ENCODE measurements at regions not wholly inside any gene's neighbourhood (a gene's known extent, or its start where the extent isn't known, plus 50 kb on each side); places are given as distances from the start of the nearest gene placed in this dataset.
A peak's percentile ranks its signal among the peaks of the same experiment; 100 is the strongest.
"Not testable (repeated sequence)": the region's sequence is repeated elsewhere in the genome, so short reads cannot be mapped to it uniquely, and the experiment has no call there.

GRCh38 chr6:121740188-121740587, 304.7 kb downstream of the GJA1 start:
- H3K4me1 Mint-ChIP-seq (ENCODE audit: low read depth); H3K36me3 Mint-ChIP-seq (ENCODE audit: low read depth); H3K27ac Mint-ChIP-seq; H3K27me3 Mint-ChIP-seq; H3K4me3 Mint-ChIP-seq; H3K9me3 Mint-ChIP-seq: not testable (repeated sequence)

- Mint-ChIP-seq H3K9me3 (no peaks in the 10 kb centered on the region), H3K4me3 (no peak overlapping the region), H3K27me3 (no peaks in the 10 kb centered on the region), H3K27ac (no peak overlapping the region), H3K36me3 (ENCODE audit: low read depth) (no peaks in the 10 kb centered on the region), H3K4me1 (ENCODE audit: low read depth) (no peaks in the 10 kb centered on the region)
These were observed 308.2 kb downstream of the GJA1 start for GRCh38 chr6:121743691-121744090.

GRCh38 chr6:121748376-121748775, 312.9 kb downstream of the GJA1 start:
- Mint-ChIP-seq H3K36me3 (ENCODE audit: low read depth) (no peaks in the 10 kb centered on the region), H3K4me1 (ENCODE audit: low read depth) (no peaks in the 10 kb centered on the region), H3K27me3 (no peaks in the 10 kb centered on the region), H3K27ac (no peak overlapping the region), H3K4me3 (no peak overlapping the region), H3K9me3 (peaks cover 3% of the 10 kb centered on the region)

- no peaks in the 10 kb centered on the region for H3K4me1 Mint-ChIP-seq (ENCODE audit: low read depth)
- H3K4me3 Mint-ChIP-seq = no peak overlapping the region
- H3K9me3 Mint-ChIP-seq = peaks cover 3% of the 10 kb centered on the region
- no peaks in the 10 kb centered on the region for H3K27me3 Mint-ChIP-seq
- no peak overlapping the region for H3K27ac Mint-ChIP-seq
- H3K36me3 Mint-ChIP-seq (ENCODE audit: low read depth) = no peaks in the 10 kb centered on the region
These were observed 313.4 kb downstream of the GJA1 start for GRCh38 chr6:121748850-121749249.

GRCh38 chr6:121755485-121755884, 320.0 kb downstream of the GJA1 start:
- H3K27me3 Mint-ChIP-seq = no peaks in the 10 kb centered on the region
- H3K36me3 Mint-ChIP-seq (ENCODE audit: low read depth) = no peaks in the 10 kb centered on the region
- no peak overlapping the region for H3K4me3 Mint-ChIP-seq
- H3K4me1 Mint-ChIP-seq (ENCODE audit: low read depth) = no peaks in the 10 kb centered on the region
- peaks cover 6% of the 10 kb centered on the region for H3K9me3 Mint-ChIP-seq
- H3K27ac Mint-ChIP-seq = no peak overlapping the region

GRCh38 chr6:121756666-121757065, 321.2 kb downstream of the GJA1 start:
- Mint-ChIP-seq H3K4me3 (no peak overlapping the region), H3K27ac (no peak overlapping the region), H3K27me3 (no peaks in the 10 kb centered on the region), H3K4me1 (ENCODE audit: low read depth) (no peaks in the 10 kb centered on the region), H3K36me3 (ENCODE audit: low read depth) (no peaks in the 10 kb centered on the region), H3K9me3 (peaks cover 3% of the 10 kb centered on the region)

- H3K36me3 Mint-ChIP-seq (ENCODE audit: low read depth) = no peaks in the 10 kb centered on the region
- no peaks in the 10 kb centered on the region for H3K4me1 Mint-ChIP-seq (ENCODE audit: low read depth)
- H3K27ac Mint-ChIP-seq = no peak overlapping the region
- H3K4me3 Mint-ChIP-seq = no peak overlapping the region
- H3K27me3 Mint-ChIP-seq = no peaks in the 10 kb centered on the region
- no peaks in the 10 kb centered on the region for H3K9me3 Mint-ChIP-seq
These were observed 323.9 kb downstream of the GJA1 start for GRCh38 chr6:121759370-121759769.

GRCh38 chr6:121760191-121760590, 324.7 kb downstream of the GJA1 start:
- Mint-ChIP-seq H3K4me3 (no peak overlapping the region), H3K36me3 (ENCODE audit: low read depth) (no peaks in the 10 kb centered on the region), H3K27ac (no peak overlapping the region), H3K4me1 (ENCODE audit: low read depth) (no peaks in the 10 kb centered on the region), H3K27me3 (no peaks in the 10 kb centered on the region), H3K9me3 (no peaks in the 10 kb centered on the region)

- Mint-ChIP-seq H3K9me3 (no peaks in the 10 kb centered on the region), H3K27ac (no peak overlapping the region), H3K4me1 (ENCODE audit: low read depth) (no peaks in the 10 kb centered on the region), H3K4me3 (no peak overlapping the region), H3K27me3 (no peaks in the 10 kb centered on the region), H3K36me3 (ENCODE audit: low read depth) (no peaks in the 10 kb centered on the region)
These were observed 325.3 kb downstream of the GJA1 start for GRCh38 chr6:121760745-121761144.

GRCh38 chr6:121764493-121764892, 329.0 kb downstream of the GJA1 start:
- H3K36me3 Mint-ChIP-seq (ENCODE audit: low read depth) = no peaks in the 10 kb centered on the region
- H3K27ac Mint-ChIP-seq = no peak overlapping the region
- H3K27me3 Mint-ChIP-seq = no peaks in the 10 kb centered on the region
- no peaks in the 10 kb centered on the region for H3K4me1 Mint-ChIP-seq (ENCODE audit: low read depth)
- H3K9me3 Mint-ChIP-seq = no peaks in the 10 kb centered on the region
- H3K4me3 Mint-ChIP-seq = no peak overlapping the region

GRCh38 chr6:121765060-121765459, 329.6 kb downstream of the GJA1 start:
- H3K9me3 Mint-ChIP-seq = no peaks in the 10 kb centered on the region
- no peak overlapping the region for H3K27ac Mint-ChIP-seq

GRCh38 chr6:121767211-121767610, 331.8 kb downstream of the GJA1 start:
- Mint-ChIP-seq H3K27me3 (no peaks in the 10 kb centered on the region), H3K9me3 (no peaks in the 10 kb centered on the region), H3K27ac (no peak overlapping the region), H3K4me3 (no peak overlapping the region), H3K4me1 (ENCODE audit: low read depth) (peaks cover 17% of the 10 kb centered on the region), H3K36me3 (ENCODE audit: low read depth) (no peaks in the 10 kb centered on the region)

More at GRCh38 chr6:121765060-121765459, 329.6 kb downstream of the GJA1 start:
- H3K4me1 Mint-ChIP-seq (ENCODE audit: low read depth) = no peaks in the 10 kb centered on the region
- no peak overlapping the region for H3K4me3 Mint-ChIP-seq
- no peaks in the 10 kb centered on the region for H3K27me3 Mint-ChIP-seq
- H3K36me3 Mint-ChIP-seq (ENCODE audit: low read depth) = no peaks in the 10 kb centered on the region

- Mint-ChIP-seq H3K9me3 (no peaks in the 10 kb centered on the region), H3K27ac (peak overlapping the region; percentile 17), H3K36me3 (ENCODE audit: low read depth) (no peaks in the 10 kb centered on the region), H3K27me3 (no peaks in the 10 kb centered on the region), H3K4me1 (ENCODE audit: low read depth) (peaks cover 18% of the 10 kb centered on the region), H3K4me3 (no peak overlapping the region)
These were observed 335.5 kb downstream of the GJA1 start for GRCh38 chr6:121770943-121771342.

GRCh38 chr6:121771937-121772720, 336.7 kb downstream of the GJA1 start:
- Mint-ChIP-seq H3K36me3 (ENCODE audit: low read depth) (no peaks in the 10 kb centered on the region), H3K27me3 (no peaks in the 10 kb centered on the region), H3K9me3 (no peaks in the 10 kb centered on the region), H3K4me3 (no peak overlapping the region), H3K27ac (no peak overlapping the region), H3K4me1 (ENCODE audit: low read depth) (peaks cover 18% of the 10 kb centered on the region)

- Mint-ChIP-seq H3K4me1 (ENCODE audit: low read depth) (peaks cover 13% of the 10 kb centered on the region), H3K27me3 (no peaks in the 10 kb centered on the region), H3K27ac (no peak overlapping the region), H3K9me3 (no peaks in the 10 kb centered on the region), H3K4me3 (no peak overlapping the region), H3K36me3 (ENCODE audit: low read depth) (no peaks in the 10 kb centered on the region)
These were observed 340.6 kb downstream of the GJA1 start for GRCh38 chr6:121776054-121776453.

All from stimulated activated naive CD8-positive, alpha-beta T cell treated with anti-CD3 and anti-CD28 coated beads, Interleukin-15, Interleukin-2, amounts not matched to agents 100 ng/mL and 50 ng/mL, for 24 hours (primary cell).